HEK293T (cell line): ENCODE measurements at regions not wholly inside any gene's neighbourhood (a gene's known extent, or its start where the extent isn't known, plus 50 kb on each side); places are given as distances from the start of the nearest gene placed in this dataset.

ENCODE experiments used
- CTCF ChIA-PET: fragments of 350-600 bp; formaldehyde crosslinking; extraction: SDS; loops from one replicate; lab custom pipeline; 2021; ENCODE audit warnings: antibody characterized with exemption, inconsistent platforms; lab: Yijun Ruan, JAX
- POLR2A ChIA-PET: fragments of 350-600 bp; formaldehyde crosslinking; extraction: SDS; loops from one replicate; lab custom pipeline; 2020; ENCODE audit warnings: antibody characterized with exemption, inconsistent platforms; lab: Yijun Ruan, JAX
- DNase-seq: peaks from one replicate; pipeline ENCODE4 v3.0.0; 2012; ENCODE audit warnings: mixed read lengths; ENCODE audit errors: extremely low spot score
- ARNT ChIP-seq: fragments of 450-650 bp; IDR thresholded peaks from 2 replicates; pipeline ENCODE4 v1.6.1; 2017; ENCODE audit warnings: mild to moderate bottlenecking
- BHLHE40 ChIP-seq: fragments of 450-650 bp; IDR thresholded peaks from 2 replicates; pipeline ENCODE4 v1.6.1; 2016; ENCODE audit warnings: mild to moderate bottlenecking, moderate library complexity, borderline replicate concordance
- CTBP1 ChIP-seq: fragments of 450-650 bp; IDR thresholded peaks from 2 replicates; pipeline ENCODE4 v1.6.1; 2016; ENCODE audit warnings: borderline replicate concordance
- ELF4 ChIP-seq: fragments of 450-650 bp; IDR thresholded peaks from 2 replicates; pipeline ENCODE4 v1.6.1; 2017; ENCODE audit warnings: antibody characterized with exemption
- FOXA1 ChIP-seq: fragments of 450-650 bp; IDR thresholded peaks from 2 replicates; pipeline ENCODE4 v1.6.1; 2016; ENCODE audit warnings: mild to moderate bottlenecking
- FOXK2 ChIP-seq: fragments of 450-650 bp; IDR thresholded peaks from 2 replicates; pipeline ENCODE4 v1.6.1; 2016; ENCODE audit warnings: mild to moderate bottlenecking
- FOXM1 ChIP-seq: fragments of 450-650 bp; IDR thresholded peaks from 2 replicates; pipeline ENCODE4 v1.6.1; 2017; ENCODE audit warnings: mild to moderate bottlenecking, borderline replicate concordance
- HDGF ChIP-seq: fragments of 450-650 bp; IDR thresholded peaks from 2 replicates; pipeline ENCODE4 v1.6.1; 2017; ENCODE audit warnings: antibody characterized with exemption, borderline replicate concordance
- L3MBTL2 ChIP-seq: fragments of 450-650 bp; conservative IDR thresholded peaks from 2 replicates; pipeline ENCODE4 v1.6.1; 2016; ENCODE audit warnings: mild to moderate bottlenecking
- LEF1 ChIP-seq: fragments of 450-650 bp; IDR thresholded peaks from 2 replicates; pipeline ENCODE4 v1.6.1; 2017; ENCODE audit warnings: mild to moderate bottlenecking, borderline replicate concordance
- NFRKB ChIP-seq: fragments of 450-650 bp; IDR thresholded peaks from 2 replicates; pipeline ENCODE4 v1.6.1; 2016; ENCODE audit warnings: mild to moderate bottlenecking, moderate library complexity
- SP1 ChIP-seq: fragments of 450-650 bp; IDR thresholded peaks from 2 replicates; pipeline ENCODE4 v1.6.1; 2017
- SUZ12 ChIP-seq: fragments of 450-650 bp; IDR thresholded peaks from 2 replicates; pipeline ENCODE4 v1.6.1; 2016; ENCODE audit warnings: mild to moderate bottlenecking
- TARDBP ChIP-seq: fragments of 450-650 bp; IDR thresholded peaks from 2 replicates; pipeline ENCODE4 v1.6.1; 2016
- ZNF384 ChIP-seq: fragments of 450-650 bp; IDR thresholded peaks from 2 replicates; pipeline ENCODE4 v1.6.1; 2016
- TF ChIP-seq, protein P1 (sequence below): fragments of 450-650 bp; IDR thresholded peaks from 2 replicates; pipeline ENCODE4 v1.6.1; 2016

DNA sequence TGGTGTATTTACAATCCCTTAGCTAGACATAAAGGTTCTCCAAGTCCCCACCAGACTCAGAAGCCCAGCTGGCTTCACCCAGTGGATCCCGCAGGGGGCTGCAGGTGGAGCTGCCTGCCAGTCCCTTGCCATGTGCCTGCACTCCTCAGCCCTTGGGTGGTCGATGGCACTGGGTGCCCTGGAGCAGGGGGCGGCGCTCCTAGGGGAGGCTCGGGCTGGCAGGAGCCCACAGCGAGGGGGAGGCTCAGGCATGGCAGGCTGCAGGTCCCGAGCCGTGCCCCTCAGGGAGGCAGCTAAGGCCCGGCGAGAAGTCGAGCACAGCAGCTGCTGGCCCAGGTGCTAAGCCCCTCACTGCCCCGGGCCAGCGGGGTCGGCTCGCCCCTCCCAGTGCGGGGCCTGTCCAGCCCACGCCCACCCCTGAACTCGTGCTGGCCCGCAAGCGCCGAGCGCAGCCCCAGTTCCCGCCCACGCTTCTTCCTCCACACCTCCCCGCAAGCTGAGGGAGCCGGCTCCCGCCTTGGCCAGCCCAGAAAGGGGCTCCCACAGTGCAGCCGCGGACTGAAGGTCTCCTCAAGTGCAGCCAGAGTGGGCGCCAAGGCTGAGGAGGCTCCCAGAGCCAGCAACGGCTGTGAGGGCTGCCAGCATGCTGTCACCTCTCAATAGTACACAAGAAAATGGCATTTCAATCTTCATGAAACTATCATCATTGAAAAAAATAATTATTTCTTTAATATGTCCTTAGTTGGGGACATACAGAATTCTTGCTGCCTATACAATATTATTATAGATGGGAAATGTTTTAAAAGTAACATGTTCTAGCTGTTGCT lies 189.1 kb downstream of the SLC7A11 start:
- ChIA-PET POLR2A (no interaction called here), CTCF (interaction anchor here (0.6 to 1.4 kb wide), 5 partner anchors 16 to 926 kb away, joined by 3 to 5 read pairs (median 4); no protein-coding TSS in a partner anchor)
- TF ChIP-seq HDGF (no peak), TARDBP (no peak), L3MBTL2 (no peak), NFRKB (no peak), LEF1 (no peak), ELF4 (no peak), BHLHE40 (no peak), SP1 (no peak), ARNT (no peak), CTBP1 (no peak), FOXA1 (no peak)
- TF ChIP-seq, protein P1, sequence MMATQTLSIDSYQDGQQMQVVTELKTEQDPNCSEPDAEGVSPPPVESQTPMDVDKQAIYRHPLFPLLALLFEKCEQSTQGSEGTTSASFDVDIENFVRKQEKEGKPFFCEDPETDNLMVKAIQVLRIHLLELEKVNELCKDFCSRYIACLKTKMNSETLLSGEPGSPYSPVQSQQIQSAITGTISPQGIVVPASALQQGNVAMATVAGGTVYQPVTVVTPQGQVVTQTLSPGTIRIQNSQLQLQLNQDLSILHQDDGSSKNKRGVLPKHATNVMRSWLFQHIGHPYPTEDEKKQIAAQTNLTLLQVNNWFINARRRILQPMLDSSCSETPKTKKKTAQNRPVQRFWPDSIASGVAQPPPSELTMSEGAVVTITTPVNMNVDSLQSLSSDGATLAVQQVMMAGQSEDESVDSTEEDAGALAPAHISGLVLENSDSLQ: no peak
- no peak for DNase-seq

DNA sequence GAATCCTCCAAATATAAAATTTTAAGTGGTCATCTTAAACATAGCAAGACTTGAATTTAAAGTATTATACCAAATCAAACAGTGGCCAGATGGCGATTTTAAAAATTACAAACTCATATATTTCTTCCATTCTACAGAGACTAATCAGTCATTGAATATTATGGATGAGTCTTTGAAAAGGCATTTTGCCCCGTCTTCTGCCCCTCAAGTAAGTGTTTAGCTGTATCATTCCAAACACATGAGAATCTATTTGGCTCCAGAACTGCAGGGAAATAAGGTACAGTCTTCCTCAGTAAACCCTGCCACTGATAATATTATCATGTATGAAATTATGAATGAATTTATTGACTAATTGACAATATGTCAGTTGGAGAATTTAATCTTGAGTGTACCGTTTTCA lies 191.0 kb downstream of the SLC7A11 start:
- no peak for DNase-seq
- ChIA-PET CTCF (no interaction called here), POLR2A (no interaction called here)
- no peak for TF ChIP-seq CTBP1
- no peak for TF ChIP-seq ELF4
- no peak for TF ChIP-seq FOXA1
- TF ChIP-seq ZNF384: no peak
- TF ChIP-seq NFRKB: no peak
- no peak for TF ChIP-seq SUZ12
- TF ChIP-seq FOXM1: no peak
- TF ChIP-seq, protein P1: no peak
- no peak for TF ChIP-seq HDGF
- no peak for TF ChIP-seq FOXK2
- TF ChIP-seq TARDBP: no peak
- no peak for TF ChIP-seq ARNT
- TF ChIP-seq LEF1: no peak

DNA sequence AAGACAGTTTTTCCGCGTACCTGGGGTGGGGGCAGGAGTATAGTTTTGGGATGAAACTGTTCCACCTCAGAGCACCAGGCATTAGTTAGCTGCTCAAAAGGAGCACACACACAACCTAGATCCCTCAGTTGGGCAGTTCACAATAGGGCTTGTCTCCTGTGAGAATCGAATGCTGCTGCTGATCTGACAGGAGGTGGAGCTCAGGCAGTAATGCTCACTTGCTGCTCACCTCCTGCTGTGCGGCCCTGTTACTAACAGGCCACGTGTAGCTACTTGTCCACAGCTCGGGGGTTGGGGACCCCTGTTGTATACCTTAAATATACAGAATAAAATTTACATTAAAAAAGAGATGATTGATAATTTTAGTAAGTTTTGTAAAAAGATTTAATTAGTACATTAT lies 191.5 kb downstream of the SLC7A11 start:
- no peak for DNase-seq
- POLR2A ChIA-PET: no interaction called here
- TF ChIP-seq L3MBTL2 (peak; percentile 29; the same call in 1 of the 2 replicates), FOXK2 (no peak)
- CTCF ChIA-PET: interaction anchor here (0.6 kb wide), 2 partner anchors 97 to 630 kb away, joined by 3 to 4 read pairs; no protein-coding TSS in a partner anchor

DNA sequence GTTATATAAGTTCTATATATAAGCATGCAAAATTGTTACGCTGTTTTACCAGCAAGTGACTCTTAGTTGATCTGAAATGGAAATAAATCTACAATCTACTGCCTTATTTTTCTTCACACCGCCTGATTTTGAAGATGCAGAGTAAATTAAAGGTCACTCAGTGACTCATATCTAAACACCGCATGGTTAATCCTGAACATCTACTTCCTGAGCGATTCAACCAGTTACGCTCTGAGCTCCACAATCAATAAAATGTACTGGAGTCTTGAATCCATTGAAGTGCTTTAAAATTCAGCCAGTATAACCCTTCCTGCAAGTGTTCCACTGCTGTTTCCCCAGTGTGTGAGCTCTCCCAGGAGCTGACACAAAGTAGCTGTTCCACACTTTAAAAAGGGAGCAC lies 192.8 kb downstream of the SLC7A11 start:
- no peak for DNase-seq
- ChIA-PET POLR2A (no interaction called here), CTCF (no interaction called here)
- TF ChIP-seq LEF1 (no peak), FOXA1 (no peak), L3MBTL2 (no peak), TARDBP (no peak), ZNF384 (no peak), FOXM1 (no peak), SP1 (no peak), HDGF (no peak), ARNT (no peak), NFRKB (no peak), CTBP1 (no peak), BHLHE40 (no peak)
- TF ChIP-seq, protein P1: no peak

DNA sequence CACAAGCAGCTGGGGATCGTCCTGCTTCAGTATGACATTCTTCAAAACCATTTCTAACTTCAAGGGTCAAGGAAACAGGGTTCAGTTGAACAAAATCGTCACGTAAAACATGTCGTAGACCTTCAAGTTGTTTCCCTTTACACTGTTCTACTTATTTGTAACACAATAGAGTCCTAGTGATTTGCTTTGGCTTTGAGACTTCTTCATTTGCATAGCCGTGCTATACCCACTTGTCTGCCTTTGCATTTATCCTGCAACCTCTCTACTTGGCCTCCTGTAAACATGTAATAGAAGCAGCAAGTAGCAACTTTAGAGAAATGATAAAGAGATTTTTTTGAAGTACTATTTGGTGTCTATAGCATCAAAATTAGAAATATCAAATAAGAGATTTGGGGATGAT lies 194.9 kb downstream of the SLC7A11 start:
- ChIA-PET POLR2A (no interaction called here), CTCF (no interaction called here)
- DNase-seq: no peak
- TF ChIP-seq ELF4: no peak

DNA sequence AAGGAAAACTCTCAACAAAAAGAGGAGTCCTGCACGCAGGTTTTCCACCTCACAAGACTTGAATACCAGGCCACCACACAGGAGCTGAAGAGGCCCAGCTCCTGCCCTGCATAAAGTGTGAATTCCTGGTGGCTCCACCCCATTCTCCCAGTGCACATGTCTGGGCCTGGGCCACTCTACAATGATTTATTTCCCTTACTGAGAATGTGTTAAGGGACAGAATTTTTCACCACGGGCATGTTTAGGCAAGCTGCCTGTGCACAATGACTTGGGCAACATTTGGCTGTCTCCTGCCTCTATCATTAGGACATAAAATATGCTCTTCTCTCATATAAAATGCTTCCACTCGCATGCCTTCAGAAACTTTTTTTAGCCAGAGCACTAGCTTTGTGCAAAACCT lies 197.1 kb downstream of the SLC7A11 start:
- ChIA-PET CTCF (interaction anchor here (0.5 kb wide), 1 partner anchor 76 kb away, joined by 5 read pairs; no protein-coding TSS in a partner anchor), POLR2A (no interaction called here)
- no peak for DNase-seq

More for the DNA sequence above, 197.1 kb downstream of the SLC7A11 start:
- no peak for TF ChIP-seq NFRKB
- no peak for TF ChIP-seq FOXK2
- TF ChIP-seq HDGF: no peak
- TF ChIP-seq CTBP1: no peak
- no peak for TF ChIP-seq ELF4
- TF ChIP-seq SUZ12: no peak
- TF ChIP-seq FOXA1: no peak
- TF ChIP-seq, protein P1: no peak
- TF ChIP-seq SP1: no peak
- TF ChIP-seq ARNT: no peak
- TF ChIP-seq FOXM1: no peak
- no peak for TF ChIP-seq LEF1
- no peak for TF ChIP-seq BHLHE40
- no peak for TF ChIP-seq TARDBP
